ENCODE measurements at regions not wholly inside any gene's neighbourhood (a gene's known extent, or its start where the extent isn't known, plus 50 kb on each side); places are given as distances from the start of the nearest gene placed in this dataset.

- Histone ChIP-seq H3K9me2 (replicated peaks; ENCODE audit: insufficient read depth, low read length) (no peaks in the 10 kb centered on the region), H3K27ac (ENCODE audit: low read length) (no peak overlapping the region), H3K79me2 (ENCODE audit: low read length) (no peaks in the 10 kb centered on the region), H3K27me3 (replicated peaks; ENCODE audit: insufficient read depth, low read length) (no peaks in the 10 kb centered on the region), H3K4me1 (ENCODE audit: low read length) (no peaks in the 10 kb centered on the region), H3K4me2 (ENCODE audit: low read depth, low read length) (no peak overlapping the region), H3K36me3 (replicated peaks; ENCODE audit: insufficient read depth, low read length) (no peaks in the 10 kb centered on the region), H4K20me1 (ENCODE audit: insufficient read depth, low read length) (no peaks in the 10 kb centered on the region), H3K9me3 (replicated peaks; ENCODE audit: insufficient read depth, low read length) (no peaks in the 10 kb centered on the region), H3F3A (ENCODE audit: insufficient read depth, low read length) (no peaks in the 10 kb centered on the region), H2AFZ (ENCODE audit: low read length) (no peak overlapping the region), H3K4me3 (ENCODE audit: low read length) (no peak overlapping the region), H3K9ac (ENCODE audit: low read length) (no peak overlapping the region)
- no peak for DNase-seq
- TF ChIP-seq EZH2phosphoT487 (IDR thresholded peaks at IDR 0.05; ENCODE audit: low read length), result no peak
- no peak for TF ChIP-seq EZH2 (optimal IDR thresholded peaks at IDR 0.05; ENCODE audit: low read depth, low read length)
- no peak for TF ChIP-seq CTCF (IDR thresholded peaks at IDR 0.05; ENCODE audit: low read length)
Observed at GRCh38 chr15:96435022-96435421, 104.5 kb downstream of the NR2F2 start.

GRCh38 chr15:96435841-96436240 lies 105.3 kb downstream of the NR2F2 start:
- no peaks in the 10 kb centered on the region for H3K4me1 ChIP-seq (ENCODE audit: low read length)
- H3K36me3 ChIP-seq (replicated peaks; ENCODE audit: insufficient read depth, low read length), result no peaks in the 10 kb centered on the region
- TF ChIP-seq EZH2 (optimal IDR thresholded peaks at IDR 0.05; ENCODE audit: low read depth, low read length) (no peak), EZH2phosphoT487 (IDR thresholded peaks at IDR 0.05; ENCODE audit: low read length) (no peak), CTCF (IDR thresholded peaks at IDR 0.05; ENCODE audit: low read length) (no peak)
- no peak overlapping the region for H2AFZ ChIP-seq (ENCODE audit: low read length)
- no peaks in the 10 kb centered on the region for H3K9me2 ChIP-seq (replicated peaks; ENCODE audit: insufficient read depth, low read length)
- H4K20me1 ChIP-seq (ENCODE audit: insufficient read depth, low read length), result no peaks in the 10 kb centered on the region
- no peaks in the 10 kb centered on the region for H3K9me3 ChIP-seq (replicated peaks; ENCODE audit: insufficient read depth, low read length)
- no peaks in the 10 kb centered on the region for H3F3A ChIP-seq (ENCODE audit: insufficient read depth, low read length)
- H3K27ac ChIP-seq (ENCODE audit: low read length), result no peak overlapping the region
- no peak for DNase-seq
- no peak overlapping the region for H3K4me3 ChIP-seq (ENCODE audit: low read length)
- no peaks in the 10 kb centered on the region for H3K27me3 ChIP-seq (replicated peaks; ENCODE audit: insufficient read depth, low read length)
- H3K79me2 ChIP-seq (ENCODE audit: low read length), result no peaks in the 10 kb centered on the region
- no peak overlapping the region for H3K9ac ChIP-seq (ENCODE audit: low read length)
- no peak overlapping the region for H3K4me2 ChIP-seq (ENCODE audit: low read depth, low read length)

GRCh38 chr15:96440978-96441377 lies 110.5 kb downstream of the NR2F2 start:
- Histone ChIP-seq H3K9ac (ENCODE audit: low read length) (no peak overlapping the region), H4K20me1 (ENCODE audit: insufficient read depth, low read length) (no peaks in the 10 kb centered on the region), H3K27ac (ENCODE audit: low read length) (no peak overlapping the region), H2AFZ (ENCODE audit: low read length) (no peak overlapping the region), H3K4me1 (ENCODE audit: low read length) (no peaks in the 10 kb centered on the region), H3F3A (ENCODE audit: insufficient read depth, low read length) (no peaks in the 10 kb centered on the region), H3K9me3 (replicated peaks; ENCODE audit: insufficient read depth, low read length) (no peaks in the 10 kb centered on the region), H3K4me3 (ENCODE audit: low read length) (no peak overlapping the region), H3K36me3 (replicated peaks; ENCODE audit: insufficient read depth, low read length) (no peaks in the 10 kb centered on the region), H3K9me2 (replicated peaks; ENCODE audit: insufficient read depth, low read length) (no peaks in the 10 kb centered on the region), H3K4me2 (ENCODE audit: low read depth, low read length) (no peak overlapping the region), H3K27me3 (replicated peaks; ENCODE audit: insufficient read depth, low read length) (no peaks in the 10 kb centered on the region), H3K79me2 (ENCODE audit: low read length) (no peaks in the 10 kb centered on the region)
- TF ChIP-seq EZH2 (optimal IDR thresholded peaks at IDR 0.05; ENCODE audit: low read depth, low read length) (no peak), CTCF (IDR thresholded peaks at IDR 0.05; ENCODE audit: low read length) (no peak), EZH2phosphoT487 (IDR thresholded peaks at IDR 0.05; ENCODE audit: low read length) (no peak)
- DNase-seq, result no peak

Data from MM.1S (cell line).